Astrocyte (in vitro differentiated cells and primary cell): ENCODE measurements at regions not wholly inside any gene's neighbourhood (a gene's known extent, or its start where the extent isn't known, plus 50 kb on each side); places are given as distances from the start of the nearest gene placed in this dataset.

Source experiments
- CTCF ChIP-seq: IDR thresholded peaks from 2 replicates; pipeline ENCODE4 v1.5.1; 2011; ENCODE audit warnings: low read depth, mild to moderate bottlenecking, inconsistent platforms, low read length, moderate library complexity; ENCODE audit not compliant: insufficient read depth
- EZH2 ChIP-seq: IDR thresholded peaks from 2 replicates; pipeline ENCODE4 v1.6.1; 2012; ENCODE audit warnings: mild to moderate bottlenecking, low read length, inconsistent platforms; ENCODE audit not compliant: insufficient read depth

DNA sequence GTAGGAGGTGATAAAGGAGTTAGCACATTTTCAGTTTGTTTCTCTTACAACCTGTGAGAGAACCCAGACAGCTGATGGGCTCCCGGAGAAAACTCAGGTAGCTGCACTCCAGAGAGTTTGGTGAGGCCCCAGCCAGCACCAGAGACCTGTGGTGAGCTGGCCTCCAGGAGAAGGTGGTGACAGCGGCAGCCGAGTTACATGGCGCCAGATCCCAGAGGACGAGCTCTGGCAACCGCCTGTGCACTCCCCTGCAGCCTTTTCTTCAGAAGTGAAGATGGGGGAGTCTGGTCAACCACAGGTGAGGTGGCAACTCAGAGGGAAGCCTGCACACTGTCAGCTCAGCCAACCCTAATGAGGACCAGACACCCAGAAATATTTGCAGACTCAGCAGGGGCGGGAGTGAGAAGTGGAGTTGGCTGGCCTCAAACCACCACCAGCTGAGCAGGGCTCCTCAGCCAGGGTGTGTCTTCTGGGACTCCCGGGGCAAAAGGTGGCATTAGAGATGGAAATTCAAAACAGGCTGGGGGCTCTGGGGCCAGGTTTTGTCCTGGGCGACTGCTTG is 209.7 kb downstream of the SETD4 start:
- TF ChIP-seq CTCF (no peak), EZH2 (no peak)
